ENCODE measurements at regions not wholly inside any gene's neighbourhood (a gene's known extent, or its start where the extent isn't known, plus 50 kb on each side); places are given as distances from the start of the nearest gene placed in this dataset.

GRCh38 chr2:104163611-104164130 is 690.2 kb upstream of the POU3F3 start (continued):
- TF ChIP-seq CHD7 (IDR thresholded peaks at IDR 0.05; ENCODE audit: insufficient replicate concordance, low read length) = no peak
- TF ChIP-seq TCF12 (IDR thresholded peaks at IDR 0.05; ENCODE audit: low read depth, low read length) = no peak
- TF ChIP-seq SRF (IDR thresholded peaks at IDR 0.05; ENCODE audit: low read depth, low read length) = no peak
- TF ChIP-seq RAD21 (IDR thresholded peaks at IDR 0.05 in 1 of 2, conservative IDR thresholded peaks at IDR 0.05 in 1 of 2; ENCODE audit: low read depth in 2 of 2, low read length in 2 of 2) = no peak
- TF ChIP-seq E2F6 (IDR thresholded peaks at IDR 0.05) = no peak
- no peak for TF ChIP-seq SUZ12 (IDR thresholded peaks at IDR 0.05; ENCODE audit: low read length)
- no peak for TF ChIP-seq CTCF (IDR thresholded peaks at IDR 0.05; ENCODE audit: control extremely low read depth in 1 of 3, insufficient read depth in 1 of 3, low read depth in 1 of 3, low read length in 3 of 3)

Data from H1 (cell line).